GM19467 (cell line): ENCODE measurements at regions not wholly inside any gene's neighbourhood (a gene's known extent, or its start where the extent isn't known, plus 50 kb on each side); places are given as distances from the start of the nearest gene placed in this dataset.
"Not testable (repeated sequence)": the region's sequence is repeated elsewhere in the genome, so short reads cannot be mapped to it uniquely, and the experiment has no call there.

Experiments
- ATAC-seq: cut with Tn5 transposase; IDR thresholded peaks from one replicate; pipeline ENCODE4 v1.9.1; 2021; ENCODE audit warnings: mild to moderate bottlenecking, moderate library complexity; ENCODE audit not compliant: unreplicated experiment

GRCh38 chr3:192013110-192013509, 552.1 kb downstream of the PYDC2 start:
- no peak for ATAC-seq

DNA sequence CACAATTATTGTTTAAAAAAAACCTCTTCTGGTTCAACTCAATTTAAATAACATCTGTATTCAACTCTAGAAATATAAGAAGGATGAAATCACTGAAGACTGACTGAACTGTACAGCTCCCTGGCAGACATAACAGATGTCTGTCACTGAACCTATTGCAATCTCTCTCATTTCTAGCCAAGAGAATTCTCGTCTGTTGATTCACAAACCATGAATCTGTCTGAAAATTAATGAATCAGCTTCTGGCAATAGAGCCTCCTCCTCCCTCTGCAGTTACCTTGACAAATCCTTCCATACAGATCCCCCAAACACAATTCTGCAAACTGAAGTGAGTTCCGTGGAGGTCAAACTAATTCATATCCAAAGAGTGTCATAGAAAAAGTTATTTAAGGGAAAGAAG, 561.4 kb downstream of the PYDC2 start:
- ATAC-seq, result no peak

- no peak for ATAC-seq
Observed at GRCh38 chr3:192024751-192025150, 563.8 kb downstream of the PYDC2 start.

- ATAC-seq, result no peak
Observed at GRCh38 chr3:192026661-192027060, 565.7 kb downstream of the PYDC2 start.

GRCh38 chr3:192031941-192032340, 571.0 kb downstream of the PYDC2 start:
- ATAC-seq, result no peak

DNA sequence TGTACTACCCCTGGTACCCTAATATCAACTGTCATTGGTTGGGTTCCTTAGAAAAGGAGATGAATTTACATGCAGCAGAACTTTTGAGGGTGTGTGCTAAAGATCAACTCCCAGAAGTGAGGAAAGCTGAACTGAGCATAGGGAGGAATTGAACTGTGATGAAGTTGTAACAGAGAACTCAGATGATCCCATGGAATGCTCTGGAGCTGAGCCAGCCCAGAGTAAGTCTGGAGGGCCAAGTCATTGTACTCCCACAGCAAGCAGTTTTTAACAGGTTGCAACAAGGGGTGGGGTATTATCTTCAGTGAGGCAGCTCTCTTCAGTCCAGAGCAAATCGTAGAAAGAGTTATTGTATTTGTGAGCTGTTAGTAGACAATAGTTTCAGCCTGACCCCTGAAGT, 572.3 kb downstream of the PYDC2 start:
- ATAC-seq, result no peak

GRCh38 chr3:192038726-192039125, 577.8 kb downstream of the PYDC2 start:
- ATAC-seq, result no peak

- no peak for ATAC-seq
Observed at GRCh38 chr3:192039593-192039992, 578.6 kb downstream of the PYDC2 start.

DNA sequence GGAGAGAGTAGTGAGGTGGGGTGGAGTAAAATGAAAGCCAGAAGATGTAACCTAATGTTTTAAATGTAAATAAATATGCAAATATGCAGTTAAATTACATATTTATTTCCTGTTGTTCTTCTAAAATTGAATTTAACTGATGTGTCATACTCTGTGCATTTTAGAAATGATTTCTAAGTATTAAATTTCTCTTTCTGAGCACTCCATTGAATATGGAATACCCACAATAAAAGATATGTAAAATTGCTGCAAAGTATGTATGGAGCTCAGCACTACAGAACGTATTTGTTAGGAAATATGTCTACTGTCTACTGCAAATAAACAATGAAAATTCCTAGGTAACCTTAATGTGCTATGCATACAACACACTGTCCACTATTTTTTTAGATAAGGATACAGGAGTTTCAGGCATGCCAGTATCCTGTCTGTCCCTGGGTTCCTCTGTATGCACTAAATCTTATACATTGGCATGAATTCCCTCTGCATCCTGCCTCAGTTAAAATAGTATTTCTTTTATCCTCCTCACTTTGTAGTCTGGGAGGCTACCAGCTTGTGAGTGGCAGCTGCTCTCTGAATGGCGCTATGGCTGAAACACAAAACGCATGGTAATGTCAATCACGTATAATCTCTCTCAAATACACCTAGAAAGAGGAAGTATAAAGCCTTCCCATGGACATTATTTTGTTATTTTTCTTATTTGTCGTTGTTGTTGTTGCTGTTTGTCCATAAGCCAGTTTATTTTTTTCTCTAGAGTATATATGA, 579.5 kb downstream of the PYDC2 start:
- ATAC-seq, result no peak

DNA sequence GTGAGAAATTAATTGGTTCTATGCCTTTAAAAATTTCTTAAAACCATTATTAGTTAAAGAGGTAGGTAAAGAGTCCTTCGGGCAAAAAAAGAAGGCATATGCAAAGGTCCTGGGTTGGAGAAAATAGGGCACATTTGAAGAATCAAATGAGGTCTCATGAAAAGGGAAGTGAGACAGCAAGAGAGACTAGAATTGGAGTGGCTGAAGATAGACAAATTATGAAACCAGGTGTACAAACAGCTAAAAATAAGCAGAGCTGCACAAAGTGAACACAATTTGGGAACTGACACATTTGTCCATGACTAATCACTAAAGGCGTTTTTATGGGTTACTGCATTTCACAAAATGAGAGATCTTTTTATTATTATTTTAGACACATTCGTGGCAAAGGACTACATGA, 581.2 kb downstream of the PYDC2 start:
- ATAC-seq, result peak; percentile 97

GRCh38 chr3:192054881-192055280, 593.9 kb downstream of the PYDC2 start:
- ATAC-seq, result no peak

GRCh38 chr3:192055946-192056345, 595.0 kb downstream of the PYDC2 start:
- no peak for ATAC-seq

DNA sequence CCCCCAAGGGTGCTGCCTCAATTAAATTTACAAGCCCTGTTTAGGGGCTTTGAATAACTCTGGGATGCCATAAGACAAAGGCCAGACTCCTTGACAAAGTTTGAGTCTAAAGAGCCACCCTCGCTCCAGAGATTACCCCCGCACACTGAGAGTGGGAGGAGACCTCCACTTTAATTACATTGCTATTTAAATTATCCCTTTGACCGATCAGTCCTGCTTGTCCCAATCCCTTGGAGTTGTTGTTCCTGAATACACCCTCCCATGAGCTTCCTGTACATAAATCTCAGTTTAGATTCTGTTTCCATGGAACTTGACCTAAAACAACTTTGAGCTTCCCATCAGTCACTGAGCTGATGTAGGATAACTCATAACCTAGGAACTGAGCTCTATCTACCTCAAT, 596.3 kb downstream of the PYDC2 start:
- ATAC-seq, result no peak

GRCh38 chr3:192060160-192060781, 599.3 kb downstream of the PYDC2 start:
- ATAC-seq, result no peak

DNA sequence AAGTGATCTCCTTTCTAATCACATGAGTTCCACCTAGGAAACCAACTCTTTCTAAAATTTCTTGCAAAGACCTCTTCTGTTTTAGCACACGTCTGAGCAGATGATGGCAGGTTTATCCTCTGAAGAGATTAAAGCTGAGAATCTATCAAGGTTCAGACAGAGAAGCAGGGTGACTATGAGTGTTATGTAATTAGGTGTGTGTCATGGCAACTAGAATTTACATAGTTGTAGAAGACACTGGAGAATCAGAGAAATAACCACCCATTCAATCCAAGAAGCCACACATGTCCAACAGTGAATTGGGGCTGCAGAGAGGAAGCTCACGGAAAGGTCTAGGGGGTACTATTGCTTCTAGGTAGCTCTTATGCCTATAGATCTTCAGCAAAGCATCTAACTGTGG, 600.5 kb downstream of the PYDC2 start:
- no peak for ATAC-seq

DNA sequence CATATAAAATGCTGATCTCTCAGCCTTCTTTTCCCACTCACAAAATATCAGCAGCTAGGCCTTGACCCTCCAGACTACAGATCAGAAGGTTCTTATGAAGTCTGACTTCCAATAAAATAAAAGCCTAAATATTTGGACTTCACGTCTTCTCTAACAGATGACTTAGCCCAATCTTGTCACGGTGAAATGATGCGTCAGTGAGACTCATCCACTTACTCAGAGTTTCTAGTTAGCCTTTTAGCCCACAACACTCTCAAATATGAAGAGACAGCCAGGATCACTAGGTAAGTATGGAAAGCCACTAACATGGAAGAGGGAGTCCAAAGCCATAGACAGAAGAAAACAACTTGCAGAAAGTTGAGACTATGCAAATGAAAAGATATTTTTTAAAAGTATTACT, 601.2 kb downstream of the PYDC2 start:
- ATAC-seq, result no peak

GRCh38 chr3:192063570-192063969, 602.6 kb downstream of the PYDC2 start:
- peak; percentile 78 for ATAC-seq

GRCh38 chr3:192064959-192065358, 604.0 kb downstream of the PYDC2 start:
- ATAC-seq, result no peak

DNA sequence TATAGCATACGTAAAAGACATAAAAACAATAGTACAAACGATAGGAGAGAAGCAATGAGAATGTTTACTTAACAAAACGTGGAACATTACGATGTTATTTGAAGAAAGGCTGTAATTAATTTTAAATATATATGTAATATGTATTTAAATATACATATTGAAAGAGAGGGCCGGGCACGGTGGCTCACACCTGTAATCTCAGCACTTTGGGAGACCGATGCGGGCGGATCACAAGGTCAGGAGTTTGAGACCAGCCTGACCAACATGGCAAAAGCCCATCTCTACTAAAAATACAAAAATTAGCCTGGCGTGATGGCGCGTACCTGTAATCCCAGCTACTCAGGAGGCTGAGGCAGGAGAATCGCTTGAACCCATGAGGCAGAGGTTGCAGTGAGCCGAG, 605.3 kb downstream of the PYDC2 start:
- ATAC-seq, result not testable (repeated sequence)

DNA sequence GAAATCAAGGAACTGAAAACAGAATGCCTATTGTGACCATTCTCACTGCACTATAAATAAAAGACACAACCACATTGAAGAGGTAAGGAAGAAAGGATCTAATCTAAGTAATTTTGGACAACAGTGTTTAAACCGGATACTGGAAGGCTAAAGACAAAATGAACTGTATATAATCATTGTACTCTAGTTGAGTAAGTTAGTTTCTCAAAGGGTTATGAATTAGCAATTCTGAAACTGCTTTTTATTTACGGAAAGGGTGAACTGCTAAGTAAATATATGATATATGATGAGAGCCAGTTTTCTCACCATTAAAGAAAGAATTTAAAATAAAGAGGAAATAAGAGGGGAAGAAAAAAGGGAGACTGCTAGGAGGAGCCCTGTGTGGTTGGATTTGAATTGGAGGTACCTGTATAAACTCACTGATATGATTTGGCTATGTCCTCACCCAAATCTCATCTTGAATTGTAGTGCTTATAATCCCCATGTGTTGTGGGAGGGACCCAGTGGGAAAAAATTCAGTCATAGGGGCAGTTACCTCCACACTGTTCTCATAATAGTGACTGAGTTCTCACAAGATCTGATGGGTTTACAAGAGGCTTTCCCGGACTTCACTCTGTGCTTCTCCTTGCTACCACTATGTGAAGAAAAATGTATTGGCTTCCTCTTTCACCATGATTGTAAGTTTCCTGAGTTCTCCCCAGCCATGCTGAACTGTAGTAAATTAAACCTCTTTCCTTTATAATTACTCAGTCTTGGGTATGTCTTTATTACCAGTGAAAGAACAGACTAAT, 607.7 kb downstream of the PYDC2 start:
- ATAC-seq, result no peak

- ATAC-seq, result no peak
Observed at GRCh38 chr3:192077795-192078497, 617.0 kb downstream of the PYDC2 start.
